GM21717 (cell line): ENCODE measurements at regions not wholly inside any gene's neighbourhood (a gene's known extent, or its start where the extent isn't known, plus 50 kb on each side); places are given as distances from the start of the nearest gene placed in this dataset.
"Not testable (repeated sequence)": the region's sequence is repeated elsewhere in the genome, so short reads cannot be mapped to it uniquely, and the experiment has no call there.

ENCODE experiments used
- ATAC-seq: cut with Tn5 transposase; IDR thresholded peaks from one replicate; pipeline ENCODE4 v1.9.1; 2021; ENCODE audit warnings: mild to moderate bottlenecking, moderate library complexity; ENCODE audit not compliant: unreplicated experiment

- ATAC-seq = no peak
Measured at GRCh38 chr21:25489673-25490072, 117.6 kb downstream of the MRPL39 start.

GRCh38 chr21:25487046-25487594 lies 120.2 kb downstream of the MRPL39 start:
- ATAC-seq = peak; percentile 55

GRCh38 chr21:25485914-25486313 lies 121.4 kb downstream of the MRPL39 start:
- ATAC-seq = no peak

DNA sequence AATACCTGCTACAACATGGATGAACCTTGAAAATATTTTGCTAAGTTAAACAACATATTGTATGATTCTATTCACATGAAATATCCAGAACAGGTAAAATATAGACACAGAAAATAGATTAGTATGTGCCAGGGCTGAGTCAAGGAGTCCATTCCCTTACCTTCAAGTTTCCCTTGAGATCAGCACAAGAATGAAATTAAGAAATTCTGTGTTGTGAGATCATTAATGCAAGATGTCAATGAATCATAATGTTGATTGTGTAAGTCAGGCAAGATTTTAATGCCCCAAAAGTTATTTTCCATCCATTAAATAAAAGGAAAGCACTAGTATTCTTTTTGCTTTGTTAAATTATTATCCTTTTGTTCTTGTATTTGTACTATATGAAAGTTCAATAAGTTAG lies 139.4 kb downstream of the MRPL39 start:
- ATAC-seq = no peak

GRCh38 chr21:25467071-25467470 lies 140.2 kb downstream of the MRPL39 start:
- ATAC-seq = not testable (repeated sequence)

- no peak for ATAC-seq
Measured at GRCh38 chr21:25466470-25466869, 140.8 kb downstream of the MRPL39 start.

DNA sequence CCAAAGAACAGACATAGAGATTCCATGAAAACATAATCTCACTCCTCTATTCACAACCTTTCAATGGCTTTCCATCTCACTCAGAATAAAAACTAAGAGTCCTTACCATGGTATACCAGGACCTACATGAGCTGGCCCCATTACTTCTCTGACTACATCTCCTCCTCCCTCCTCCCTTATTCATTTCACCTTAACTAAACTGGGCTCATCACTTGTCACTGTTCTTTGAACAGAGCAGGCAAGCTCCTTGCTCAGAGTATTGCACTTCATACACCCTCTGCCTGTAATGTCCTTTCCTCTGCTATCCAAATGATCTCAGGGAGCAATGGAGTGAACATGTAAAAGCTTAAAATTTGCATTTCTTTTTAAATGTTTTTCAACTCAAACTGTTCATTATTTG lies 142.0 kb downstream of the MRPL39 start:
- no peak for ATAC-seq

GRCh38 chr21:25464275-25464674 lies 143.0 kb downstream of the MRPL39 start:
- ATAC-seq = no peak

- peak; percentile 60 for ATAC-seq
Measured at GRCh38 chr21:25462517-25462971, 144.7 kb downstream of the MRPL39 start.

- ATAC-seq = no peak
Measured at GRCh38 chr21:25461725-25462124, 145.6 kb downstream of the MRPL39 start.

DNA sequence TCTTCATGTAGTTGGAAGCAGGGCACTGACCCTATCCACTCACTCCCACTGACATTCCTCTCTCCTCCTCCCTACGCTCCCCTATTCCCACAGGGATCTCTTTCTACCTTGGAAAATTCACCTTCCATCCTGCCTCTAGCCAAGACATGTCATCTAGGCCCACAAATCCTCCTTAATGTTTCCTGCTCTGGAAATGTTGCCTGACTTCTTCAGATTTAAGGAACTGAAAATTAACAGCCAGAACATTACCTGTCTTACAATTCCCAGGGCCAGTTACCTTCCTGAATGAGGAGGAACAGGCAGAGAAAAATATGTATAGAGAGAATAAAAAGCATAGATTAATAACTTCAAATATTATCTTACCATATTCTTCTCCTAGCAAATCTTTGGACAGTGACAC lies 147.3 kb downstream of the MRPL39 start:
- ATAC-seq = no peak

GRCh38 chr21:25459365-25459764 lies 147.9 kb downstream of the MRPL39 start:
- no peak for ATAC-seq

DNA sequence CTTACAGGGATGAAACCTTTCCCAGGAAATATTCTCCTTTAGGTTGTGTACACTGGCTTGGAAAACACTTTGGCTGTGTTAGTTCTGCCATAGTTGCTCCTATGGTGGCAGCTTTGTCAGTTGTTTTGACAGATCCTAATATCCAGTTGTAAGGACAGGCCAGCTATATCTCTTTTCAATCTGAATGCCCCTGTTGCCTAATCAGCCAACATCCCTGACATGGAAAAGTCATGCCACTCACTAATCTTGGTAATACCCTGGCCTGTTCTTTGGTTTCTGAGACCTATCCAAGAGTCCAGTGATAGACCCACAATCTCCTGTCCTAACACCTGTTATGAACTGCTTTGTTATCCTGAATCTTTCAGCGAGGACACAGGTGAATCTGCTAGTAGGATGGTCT lies 148.8 kb downstream of the MRPL39 start:
- ATAC-seq = no peak

DNA sequence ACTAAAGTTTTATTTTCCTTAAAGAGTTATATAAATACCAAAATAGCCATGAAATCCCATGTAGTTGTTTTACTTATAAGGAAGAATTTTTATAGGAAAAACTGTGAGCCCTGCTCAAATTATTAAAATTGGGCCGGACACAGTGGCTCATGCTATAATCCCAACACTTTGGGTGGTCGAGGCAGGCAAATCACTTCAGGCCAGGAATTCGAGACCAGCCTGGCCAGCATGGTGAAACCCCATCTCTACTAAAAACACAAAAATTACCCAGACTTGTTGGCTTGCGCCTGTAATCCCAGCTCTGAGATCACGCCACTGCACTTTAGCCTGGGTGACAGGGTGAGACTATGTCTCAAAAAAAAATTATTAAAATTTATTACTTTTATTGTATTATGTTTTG lies 149.3 kb downstream of the MRPL39 start:
- no peak for ATAC-seq

- peak; percentile 46 for ATAC-seq
Measured at GRCh38 chr21:25457411-25457810, 149.9 kb downstream of the MRPL39 start.

GRCh38 chr21:25456672-25457071 lies 150.6 kb downstream of the MRPL39 start:
- ATAC-seq = peak; percentile 46

GRCh38 chr21:25453524-25453923 lies 153.8 kb downstream of the MRPL39 start:
- ATAC-seq = no peak

DNA sequence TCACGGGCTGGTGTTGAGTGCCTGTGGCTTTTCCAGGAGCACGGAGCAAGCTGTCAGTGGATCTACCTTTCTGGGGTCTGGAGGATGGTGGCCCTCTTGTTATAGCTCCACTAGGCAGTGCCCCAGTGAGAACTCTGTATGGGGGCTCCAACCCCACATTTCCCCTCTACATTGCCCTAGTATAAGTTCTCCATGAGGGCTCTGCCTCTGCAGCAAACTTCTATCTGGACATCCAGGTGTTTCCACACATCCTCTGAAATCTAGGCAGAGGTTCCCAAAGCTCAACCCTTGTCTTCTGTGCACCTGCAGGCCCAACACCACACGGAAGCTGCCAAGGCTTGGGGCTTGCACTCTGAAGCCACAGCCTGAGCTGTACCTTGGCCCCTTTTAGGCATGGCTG lies 157.3 kb downstream of the MRPL39 start:
- ATAC-seq = no peak

DNA sequence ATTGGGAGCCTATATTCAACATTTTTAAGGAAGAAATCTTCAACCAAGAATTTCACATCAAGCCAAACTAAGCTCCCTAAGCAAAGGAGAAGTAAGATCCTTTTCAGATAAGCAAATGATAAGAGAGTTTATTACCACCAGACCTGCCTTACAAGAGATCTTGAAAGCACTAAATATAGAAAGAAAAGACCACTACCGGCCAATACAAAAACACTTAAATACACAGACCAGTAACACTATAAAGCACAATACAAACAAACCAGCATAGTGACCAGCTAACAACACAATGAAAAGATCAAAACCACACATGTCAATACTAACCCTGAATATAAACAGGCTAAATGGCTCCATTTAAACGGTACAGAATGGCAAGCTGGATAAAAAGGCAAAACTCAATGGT lies 165.4 kb downstream of the MRPL39 start:
- no peak for ATAC-seq

DNA sequence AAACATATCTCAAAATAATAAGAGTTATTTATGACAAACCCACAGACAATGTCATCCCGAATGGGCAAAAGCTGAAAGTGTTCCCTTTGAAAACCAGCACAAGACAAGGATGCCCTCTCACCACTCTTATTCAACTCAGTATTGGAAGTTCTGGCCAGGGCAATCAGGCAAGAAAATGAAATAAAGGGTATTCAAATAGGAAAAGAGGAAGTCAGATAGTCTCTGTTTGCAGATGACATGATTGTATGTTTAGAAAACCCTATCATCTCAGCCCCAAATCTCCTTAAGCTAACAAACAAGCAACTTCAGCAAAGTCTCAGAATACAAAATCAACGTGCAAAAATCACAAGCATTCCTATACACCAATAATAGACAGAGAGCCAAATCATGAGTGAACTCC lies 169.8 kb downstream of the MRPL39 start:
- not testable (repeated sequence) for ATAC-seq

DNA sequence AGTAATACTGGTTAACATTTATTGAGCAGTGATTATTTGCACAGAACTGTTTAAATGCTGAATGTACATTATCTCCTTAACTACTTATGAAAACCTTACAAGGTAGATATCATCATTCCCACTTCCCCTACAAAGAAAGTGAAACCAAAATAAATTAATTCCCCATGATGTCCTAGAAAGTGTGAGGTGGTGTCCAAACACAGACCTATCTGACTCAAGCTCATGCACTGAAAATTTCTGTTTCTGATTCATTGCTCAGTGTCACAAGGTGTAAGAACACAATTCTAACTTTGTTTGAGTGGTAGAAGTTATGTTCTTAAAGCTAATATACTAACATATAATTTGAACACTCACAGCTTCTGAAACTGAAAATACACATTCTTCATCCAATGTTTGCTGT lies 178.7 kb downstream of the MRPL39 start:
- peak; percentile 55 for ATAC-seq

DNA sequence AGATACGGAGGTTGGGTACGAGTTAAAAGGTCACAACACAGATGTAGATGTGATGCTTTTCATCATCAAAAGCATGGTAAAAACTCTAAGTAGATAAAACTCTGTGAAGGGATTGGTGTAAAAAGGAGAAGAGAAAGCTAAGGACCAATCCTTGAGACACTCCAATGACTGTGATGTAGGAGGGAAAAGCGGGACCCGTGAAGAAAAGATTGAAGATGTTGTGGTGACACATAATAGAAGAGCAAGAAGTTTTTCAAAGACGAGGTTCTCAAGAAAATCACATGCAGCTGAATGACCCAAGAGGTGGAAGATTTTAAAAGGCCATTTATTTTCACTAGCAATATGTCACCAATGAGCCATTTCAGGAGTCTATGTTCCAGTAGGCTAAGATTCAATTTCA lies 179.5 kb downstream of the MRPL39 start:
- ATAC-seq = no peak

GRCh38 chr21:25426580-25426979 lies 180.7 kb downstream of the MRPL39 start:
- no peak for ATAC-seq
